Spleen (tissue), 11 donors: ENCODE measurements at regions not wholly inside any gene's neighbourhood (a gene's known extent, or its start where the extent isn't known, plus 50 kb on each side); places are given as distances from the start of the nearest gene placed in this dataset.

ENCODE experiments used
- DNase-seq: peaks from one replicate; pipeline ENCODE4 v3.0.0-alpha.2; 2020
- H3K27ac ChIP-seq, 8 donors: fragments of 200-600 bp; sonication (generic) in 7 of 8; 1 replicate in 4 of 8; 2 replicates in 4 of 8; pipeline versions ENCODE4 v1.5.0 to v1.8.0; 2016 to 2021; ENCODE audit warnings: inconsistent platforms in 4 of 8, mild to moderate bottlenecking in 4 of 8, moderate library complexity in 1 of 8
- H3K27me3 ChIP-seq, 7 donors: fragments of 200-600 bp; sonication (generic) in 6 of 7; replicated peaks in 1 of 7; 1 replicate in 4 of 7; 2 replicates in 3 of 7; pipeline versions ENCODE4 v1.5.0 to v1.8.0; 2016 to 2021; ENCODE audit warnings: inconsistent platforms in 3 of 7, mild to moderate bottlenecking in 1 of 7
- H3K36me3 ChIP-seq, 6 donors: fragments of 200-600 bp; sonication (generic) in 5 of 6; 1 replicate in 4 of 6; 2 replicates in 2 of 6; pipeline versions ENCODE4 v1.5.0 to v1.8.0; 2016 to 2021; ENCODE audit warnings: inconsistent platforms in 2 of 6
- H3K4me1 ChIP-seq, 6 donors: fragments of 200-600 bp; sonication (generic) in 5 of 6; 1 replicate in 3 of 6; 2 replicates in 3 of 6; pipeline versions ENCODE4 v1.5.0 to v1.8.0; 2016 to 2021; ENCODE audit warnings: inconsistent platforms in 3 of 6
- H3K4me3 ChIP-seq, 8 donors: fragments of 200-600 bp; sonication (generic) in 7 of 8; 1 replicate in 4 of 8; 2 replicates in 4 of 8; pipeline versions ENCODE4 v1.5.0 to v1.8.0; 2016 to 2021; ENCODE audit warnings: inconsistent platforms in 4 of 8, mild to moderate bottlenecking in 4 of 8, moderate library complexity in 2 of 8
- H3K9me3 ChIP-seq, 8 donors: fragments of 200-600 bp; sonication (generic) in 7 of 8; 1 replicate in 4 of 8; 2 replicates in 4 of 8; pipeline versions ENCODE4 v1.5.0 to v1.8.0; 2016 to 2021; ENCODE audit warnings: inconsistent platforms in 4 of 8
- POLR2A ChIP-seq, 3 donors: fragments of 450-650 bp; IDR thresholded peaks; one replicate each; pipeline ENCODE4 v1.5.1; 2017; ENCODE audit warnings: antibody characterized with exemption in 3 of 3, mild to moderate bottlenecking in 1 of 3
- POLR2AphosphoS5 ChIP-seq, 3 donors: sonication (generic); formaldehyde crosslinking; IDR thresholded peaks; one replicate each; pipeline ENCODE4 v1.5.1; 2017; ENCODE audit warnings: antibody characterized with exemption in 3 of 3
- WGBS, 5 donors: extraction: QIAGEN DNeasy Blood & Tissue Kit in 3 of 5; methylation state at CpG; one replicate each; pipeline versions ENCODE4 v1.1.5 to v1.1.7; 2013 to 2018; 5-methylcytosine and 5-hydroxymethylcytosine counted together
- intact Hi-C: fragments of 100-400 bp; cut with DNase I; formaldehyde crosslinking; loops from one replicate; pipeline ENCODE4 v1.15.0; 2023; ENCODE audit warnings: low total_unique reads
- TF ChIP-seq, protein P1 (sequence below), 11 experiments: fragments of 200-600 bp in 7 of 11; fragments of 450-650 bp in 4 of 11; sonication (generic) in 4 of 11; IDR thresholded peaks in 8 of 11; conservative IDR thresholded peaks in 3 of 11; 1 replicate in 7 of 11; 2 replicates in 4 of 11; pipeline versions ENCODE4 v1.4.0 to v1.8.0; 2016 to 2021; ENCODE audit warnings: antibody characterized with exemption in 11 of 11, inconsistent platforms in 4 of 11, mild to moderate bottlenecking in 1 of 11
- donor health status: healthy with polysubstance abuse.
- donor health status: DM: no; HTN: no; CAD: no; lungs with moderate emphysema.
- donor health status: DM: no; HTN: no; CAD: no.
- donor health status: Bipolar disorder and iron deficiency.
- donor health status: healthy.
- donor health status: DM: no; HTN: no; CAD: no.
- donor health status: DM: yes; HTN: yes; CAD: no.

DNA sequence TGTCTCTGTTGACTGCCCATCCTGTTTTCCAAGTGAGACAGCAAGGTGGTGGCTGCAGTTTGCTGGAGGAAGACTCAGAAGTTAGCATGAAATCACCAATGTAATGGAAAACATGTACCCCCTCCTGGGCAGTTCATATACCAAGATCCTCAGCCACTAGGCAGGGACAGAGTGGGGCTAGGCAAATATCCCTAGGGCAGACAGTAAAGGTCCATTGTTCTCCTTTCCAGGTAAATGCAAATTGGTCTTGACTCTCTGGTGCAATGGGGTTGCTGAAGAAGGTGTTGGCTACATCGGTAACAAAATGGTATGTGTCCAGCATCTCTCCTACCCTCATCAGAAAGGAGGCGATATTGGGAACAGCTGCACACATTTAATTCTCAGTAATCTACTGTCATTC, 233.6 kb upstream of the SOX4 start:
- Histone ChIP-seq H3K27ac (no peak overlapping the region), H3K4me1 (no peaks in the 10 kb centered on the region), H3K9me3 (no peaks in the 10 kb centered on the region), H3K27me3 (no peaks in the 10 kb centered on the region), H3K4me3 (no peak overlapping the region), H3K36me3 (no peaks in the 10 kb centered on the region)
- 88 to 98% (median 97%) methylated on average over 2 of the region's 2 CpGs for WGBS, 5 donors
- DNase-seq = no peak
- TF ChIP-seq POLR2AphosphoS5 (IDR thresholded peaks at IDR 0.05) (no peak), POLR2A (IDR thresholded peaks at IDR 0.05) (no peak)
- TF ChIP-seq, protein P1, sequence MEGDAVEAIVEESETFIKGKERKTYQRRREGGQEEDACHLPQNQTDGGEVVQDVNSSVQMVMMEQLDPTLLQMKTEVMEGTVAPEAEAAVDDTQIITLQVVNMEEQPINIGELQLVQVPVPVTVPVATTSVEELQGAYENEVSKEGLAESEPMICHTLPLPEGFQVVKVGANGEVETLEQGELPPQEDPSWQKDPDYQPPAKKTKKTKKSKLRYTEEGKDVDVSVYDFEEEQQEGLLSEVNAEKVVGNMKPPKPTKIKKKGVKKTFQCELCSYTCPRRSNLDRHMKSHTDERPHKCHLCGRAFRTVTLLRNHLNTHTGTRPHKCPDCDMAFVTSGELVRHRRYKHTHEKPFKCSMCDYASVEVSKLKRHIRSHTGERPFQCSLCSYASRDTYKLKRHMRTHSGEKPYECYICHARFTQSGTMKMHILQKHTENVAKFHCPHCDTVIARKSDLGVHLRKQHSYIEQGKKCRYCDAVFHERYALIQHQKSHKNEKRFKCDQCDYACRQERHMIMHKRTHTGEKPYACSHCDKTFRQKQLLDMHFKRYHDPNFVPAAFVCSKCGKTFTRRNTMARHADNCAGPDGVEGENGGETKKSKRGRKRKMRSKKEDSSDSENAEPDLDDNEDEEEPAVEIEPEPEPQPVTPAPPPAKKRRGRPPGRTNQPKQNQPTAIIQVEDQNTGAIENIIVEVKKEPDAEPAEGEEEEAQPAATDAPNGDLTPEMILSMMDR (IDR thresholded peaks at IDR 0.05 in 8 of 11, conservative IDR thresholded peaks at IDR 0.05 in 3 of 11) = no peak
- intact Hi-C loops = no loop called here

DNA sequence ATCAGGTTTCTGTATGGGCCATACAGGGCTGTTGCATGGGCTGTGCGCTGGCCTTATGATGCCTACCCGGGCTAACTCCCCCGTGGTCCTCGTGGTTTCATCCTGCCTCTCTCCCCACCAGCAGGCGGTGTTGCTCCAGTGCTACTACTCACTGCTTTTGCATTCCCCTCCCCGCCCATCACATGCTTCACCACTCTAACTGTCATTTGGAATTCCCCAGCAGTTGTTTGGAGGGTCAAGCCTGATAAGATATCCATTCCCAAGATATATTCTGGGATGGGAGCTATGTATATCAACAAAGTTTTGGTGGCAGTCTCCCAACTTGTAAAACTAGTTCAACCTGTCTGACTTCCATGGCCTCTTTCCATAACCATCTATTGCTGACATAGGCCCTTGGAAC, 233.2 kb upstream of the SOX4 start:
- no peaks in the 10 kb centered on the region for H3K4me1 ChIP-seq
- H3K27ac ChIP-seq = no peak overlapping the region
- no peaks in the 10 kb centered on the region for H3K27me3 ChIP-seq
- intact Hi-C loops = no loop called here
- TF ChIP-seq, protein P1 (IDR thresholded peaks at IDR 0.05 in 8 of 11, conservative IDR thresholded peaks at IDR 0.05 in 3 of 11) = no peak
- no peak for TF ChIP-seq POLR2A (IDR thresholded peaks at IDR 0.05)
- TF ChIP-seq POLR2AphosphoS5 (IDR thresholded peaks at IDR 0.05) = no peak
- DNase-seq = no peak
- H3K36me3 ChIP-seq = no peaks in the 10 kb centered on the region
- 86 to 96% (median 90%) methylated on average over 6 of the region's 6 CpGs for WGBS, 5 donors
- H3K4me3 ChIP-seq = no peak overlapping the region
- no peaks in the 10 kb centered on the region for H3K9me3 ChIP-seq

DNA sequence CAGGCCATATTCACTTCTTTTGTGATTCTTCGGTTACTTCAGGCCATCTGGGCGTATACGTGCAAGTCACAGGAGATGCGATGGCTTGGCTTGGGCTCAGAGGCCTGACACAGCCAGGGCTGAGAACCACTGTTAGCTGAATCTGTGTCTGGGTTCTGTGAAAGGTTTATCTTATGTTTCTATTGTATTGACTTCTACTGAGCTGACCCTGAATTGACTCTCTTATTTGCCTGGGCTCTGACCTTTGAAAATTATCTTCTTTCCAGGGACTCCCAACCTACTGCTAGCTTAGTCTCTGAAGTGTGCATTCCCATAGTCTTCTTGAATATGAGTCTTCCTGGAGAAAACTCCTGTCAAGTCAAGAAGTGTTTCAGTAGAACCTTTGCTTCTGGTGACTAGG, 226.4 kb upstream of the SOX4 start:
- no peak for DNase-seq
- Histone ChIP-seq H3K27me3 (no peaks in the 10 kb centered on the region), H3K4me3 (no peak overlapping the region), H3K9me3 (no peaks in the 10 kb centered on the region), H3K4me1 (no peaks in the 10 kb centered on the region), H3K36me3 (no peaks in the 10 kb centered on the region), H3K27ac (no peak overlapping the region)
- WGBS, 5 donors = 93 to 98% (median 94%) methylated on average over 4 of the region's 4 CpGs
- intact Hi-C loops = no loop called here
- TF ChIP-seq POLR2AphosphoS5 (IDR thresholded peaks at IDR 0.05) = no peak
- no peak for TF ChIP-seq POLR2A (IDR thresholded peaks at IDR 0.05)
- TF ChIP-seq, protein P1 (IDR thresholded peaks at IDR 0.05 in 8 of 11, conservative IDR thresholded peaks at IDR 0.05 in 3 of 11) = no peak

DNA sequence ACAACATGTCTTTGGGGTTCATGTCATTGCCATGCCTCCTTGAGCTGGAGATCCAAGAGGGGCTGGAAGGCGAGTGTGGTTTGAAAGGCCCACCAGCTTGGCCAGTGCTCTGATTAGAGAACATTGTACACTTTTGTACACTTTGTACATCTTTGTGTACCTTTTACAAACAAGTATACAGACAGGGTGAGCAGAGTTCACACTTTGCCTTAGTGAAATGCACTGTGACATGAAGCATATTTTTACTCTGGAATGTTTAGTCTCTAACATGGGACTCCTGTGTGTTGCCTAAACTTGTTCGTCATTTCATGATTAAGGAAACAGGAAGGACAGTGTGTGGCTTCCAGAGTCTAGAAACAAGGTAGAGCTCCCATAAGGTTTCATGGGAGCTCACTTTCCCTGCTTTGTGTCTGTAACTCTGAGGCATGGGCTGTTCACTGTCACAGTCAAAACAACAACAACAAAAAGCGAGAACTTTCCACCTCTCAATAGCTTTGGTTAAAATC, 225.8 kb upstream of the SOX4 start:
- TF ChIP-seq POLR2A (IDR thresholded peaks at IDR 0.05) (no peak), POLR2AphosphoS5 (IDR thresholded peaks at IDR 0.05) (no peak)
- TF ChIP-seq, protein P1 (IDR thresholded peaks at IDR 0.05 in 8 of 11, conservative IDR thresholded peaks at IDR 0.05 in 3 of 11) = no peak
- 84 to 93% (median 91%) methylated on average over 3 of the region's 3 CpGs for WGBS, 5 donors
- no peak for DNase-seq
- Histone ChIP-seq H3K9me3 (no peaks in the 10 kb centered on the region), H3K36me3 (no peaks in the 10 kb centered on the region), H3K27me3 (no peaks in the 10 kb centered on the region), H3K27ac (no peak overlapping the region), H3K4me3 (no peak overlapping the region), H3K4me1 (no peaks in the 10 kb centered on the region)
- intact Hi-C loops = no loop called here
